ENCODE measurements at regions not wholly inside any gene's neighbourhood (a gene's known extent, or its start where the extent isn't known, plus 50 kb on each side); places are given as distances from the start of the nearest gene placed in this dataset.

GRCh38 chr6:122069932-122070331 lies 329.5 kb upstream of the HSF2 start:
- Histone ChIP-seq H3K36me3 (ENCODE audit: control insufficient read depth, insufficient read depth, low read length) (no peaks in the 10 kb centered on the region), H3K9ac (ENCODE audit: low read depth, low read length) (no peak overlapping the region), H3K4me1 (ENCODE audit: control insufficient read depth, insufficient read depth, low read length) (no peaks in the 10 kb centered on the region), H3K9me3 (ENCODE audit: control insufficient read depth, insufficient read depth, low read length) (no peaks in the 10 kb centered on the region), H3K4me3 (ENCODE audit: low read depth, low read length) (no peak overlapping the region), H3K27me3 (ENCODE audit: control insufficient read depth, insufficient read depth, low read length) (no peaks in the 10 kb centered on the region)

GRCh38 chr6:122072014-122072647 lies 327.3 kb upstream of the HSF2 start:
- H3K9me3 ChIP-seq (ENCODE audit: control insufficient read depth, insufficient read depth, low read length), result no peaks in the 10 kb centered on the region

GRCh38 chr6:122075084-122075838 lies 324.2 kb upstream of the HSF2 start:
- Histone ChIP-seq H3K9ac (ENCODE audit: low read depth, low read length) (no peak overlapping the region), H3K27me3 (ENCODE audit: control insufficient read depth, insufficient read depth, low read length) (no peaks in the 10 kb centered on the region), H3K9me3 (ENCODE audit: control insufficient read depth, insufficient read depth, low read length) (no peaks in the 10 kb centered on the region), H3K4me1 (ENCODE audit: control insufficient read depth, insufficient read depth, low read length) (no peaks in the 10 kb centered on the region), H3K4me3 (ENCODE audit: low read depth, low read length) (no peak overlapping the region), H3K36me3 (ENCODE audit: control insufficient read depth, insufficient read depth, low read length) (no peaks in the 10 kb centered on the region)

More at GRCh38 chr6:122072014-122072647, 327.3 kb upstream of the HSF2 start:
- Histone ChIP-seq H3K27me3 (ENCODE audit: control insufficient read depth, insufficient read depth, low read length) (no peaks in the 10 kb centered on the region), H3K4me3 (ENCODE audit: low read depth, low read length) (no peak overlapping the region), H3K36me3 (ENCODE audit: control insufficient read depth, insufficient read depth, low read length) (no peaks in the 10 kb centered on the region), H3K4me1 (ENCODE audit: control insufficient read depth, insufficient read depth, low read length) (no peaks in the 10 kb centered on the region), H3K9ac (ENCODE audit: low read depth, low read length) (no peak overlapping the region)

GRCh38 chr6:122075917-122076316 lies 323.5 kb upstream of the HSF2 start:
- Histone ChIP-seq H3K27me3 (ENCODE audit: control insufficient read depth, insufficient read depth, low read length) (no peaks in the 10 kb centered on the region), H3K4me1 (ENCODE audit: control insufficient read depth, insufficient read depth, low read length) (no peaks in the 10 kb centered on the region), H3K9me3 (ENCODE audit: control insufficient read depth, insufficient read depth, low read length) (no peaks in the 10 kb centered on the region), H3K9ac (ENCODE audit: low read depth, low read length) (no peak overlapping the region), H3K4me3 (ENCODE audit: low read depth, low read length) (no peak overlapping the region), H3K36me3 (ENCODE audit: control insufficient read depth, insufficient read depth, low read length) (no peaks in the 10 kb centered on the region)

DNA sequence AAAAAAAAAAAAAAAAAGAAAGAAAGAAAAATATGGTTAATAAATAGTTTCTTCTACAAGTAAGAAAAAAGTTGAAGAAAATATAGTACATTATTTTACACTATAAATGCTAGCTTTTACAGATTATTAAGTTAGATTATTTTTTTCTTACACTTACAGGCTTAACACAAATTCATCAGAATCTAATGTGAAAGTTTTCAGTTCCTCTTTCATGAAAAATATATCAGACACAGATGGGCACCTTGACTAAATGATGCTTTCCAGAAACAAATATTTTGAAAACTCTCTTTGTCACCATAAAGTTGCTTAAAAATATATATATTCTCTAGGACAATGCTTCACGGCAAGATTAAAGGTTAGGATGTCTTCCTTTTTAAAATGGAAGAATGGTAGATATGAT lies 321.8 kb upstream of the HSF2 start:
- H3K9me3 ChIP-seq (ENCODE audit: control insufficient read depth, insufficient read depth, low read length), result no peaks in the 10 kb centered on the region
- no peak overlapping the region for H3K9ac ChIP-seq (ENCODE audit: low read depth, low read length)
- no peaks in the 10 kb centered on the region for H3K36me3 ChIP-seq (ENCODE audit: control insufficient read depth, insufficient read depth, low read length)
- no peak overlapping the region for H3K4me3 ChIP-seq (ENCODE audit: low read depth, low read length)
- H3K4me1 ChIP-seq (ENCODE audit: control insufficient read depth, insufficient read depth, low read length), result no peaks in the 10 kb centered on the region
- H3K27me3 ChIP-seq (ENCODE audit: control insufficient read depth, insufficient read depth, low read length), result no peaks in the 10 kb centered on the region

DNA sequence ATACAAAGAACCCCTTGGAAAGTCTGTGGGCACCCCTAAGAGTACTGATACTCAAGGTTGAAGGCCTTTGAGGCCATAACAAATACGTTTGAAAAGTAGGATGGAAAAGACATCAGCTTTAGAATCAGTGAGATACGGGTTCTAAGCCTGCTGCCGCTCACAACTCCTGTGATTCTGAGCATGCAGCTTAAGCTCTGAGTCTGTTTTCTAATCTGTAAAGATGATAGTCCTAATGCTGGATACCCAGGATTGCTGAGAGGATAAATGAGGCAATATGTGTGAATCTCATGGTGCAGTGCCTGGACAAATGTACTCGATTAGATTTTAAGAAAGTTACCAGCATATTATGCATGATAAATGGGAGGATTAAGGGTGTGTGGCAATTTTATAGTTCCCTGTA lies 321.0 kb upstream of the HSF2 start:
- Histone ChIP-seq H3K27me3 (ENCODE audit: control insufficient read depth, insufficient read depth, low read length) (no peaks in the 10 kb centered on the region), H3K4me3 (ENCODE audit: low read depth, low read length) (no peak overlapping the region), H3K36me3 (ENCODE audit: control insufficient read depth, insufficient read depth, low read length) (no peaks in the 10 kb centered on the region), H3K4me1 (ENCODE audit: control insufficient read depth, insufficient read depth, low read length) (no peaks in the 10 kb centered on the region), H3K9ac (ENCODE audit: low read depth, low read length) (no peak overlapping the region), H3K9me3 (ENCODE audit: control insufficient read depth, insufficient read depth, low read length) (no peaks in the 10 kb centered on the region)

- Histone ChIP-seq H3K4me3 (ENCODE audit: low read depth, low read length) (no peak overlapping the region), H3K27me3 (ENCODE audit: control insufficient read depth, insufficient read depth, low read length) (no peaks in the 10 kb centered on the region), H3K36me3 (ENCODE audit: control insufficient read depth, insufficient read depth, low read length) (no peaks in the 10 kb centered on the region), H3K9ac (ENCODE audit: low read depth, low read length) (no peak overlapping the region), H3K4me1 (ENCODE audit: control insufficient read depth, insufficient read depth, low read length) (no peaks in the 10 kb centered on the region), H3K9me3 (ENCODE audit: control insufficient read depth, insufficient read depth, low read length) (no peaks in the 10 kb centered on the region)
These were observed 319.5 kb upstream of the HSF2 start for GRCh38 chr6:122079916-122080315.

- no peak overlapping the region for H3K4me3 ChIP-seq (ENCODE audit: low read depth, low read length)
- H3K4me1 ChIP-seq (ENCODE audit: control insufficient read depth, insufficient read depth, low read length), result no peaks in the 10 kb centered on the region
- H3K9ac ChIP-seq (ENCODE audit: low read depth, low read length), result no peak overlapping the region
- H3K27me3 ChIP-seq (ENCODE audit: control insufficient read depth, insufficient read depth, low read length), result no peaks in the 10 kb centered on the region
- no peaks in the 10 kb centered on the region for H3K9me3 ChIP-seq (ENCODE audit: control insufficient read depth, insufficient read depth, low read length)
- no peaks in the 10 kb centered on the region for H3K36me3 ChIP-seq (ENCODE audit: control insufficient read depth, insufficient read depth, low read length)
These were observed 317.5 kb upstream of the HSF2 start for GRCh38 chr6:122081921-122082320.

DNA sequence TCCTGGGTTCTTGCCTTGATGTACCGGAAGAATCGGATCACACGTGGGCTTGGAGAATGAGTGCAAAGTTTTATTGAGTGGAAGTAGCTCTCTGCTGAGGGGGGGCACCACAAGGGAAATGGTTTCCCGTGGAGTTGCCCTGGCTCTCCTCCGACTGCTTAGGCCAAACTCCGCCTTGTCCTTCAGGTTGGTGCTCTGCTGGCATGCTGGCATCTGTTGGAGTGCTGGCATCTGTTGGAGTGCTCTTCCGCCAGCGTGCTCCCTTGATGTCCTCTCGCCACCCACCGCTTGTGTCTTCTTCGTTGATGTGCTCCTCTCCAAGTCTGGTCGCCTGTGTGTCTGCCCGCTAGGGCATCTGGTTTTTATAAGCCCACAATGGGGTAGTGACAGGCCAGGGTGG lies 317.1 kb upstream of the HSF2 start:
- no peaks in the 10 kb centered on the region for H3K4me1 ChIP-seq (ENCODE audit: control insufficient read depth, insufficient read depth, low read length)
- H3K9me3 ChIP-seq (ENCODE audit: control insufficient read depth, insufficient read depth, low read length), result no peaks in the 10 kb centered on the region
- H3K9ac ChIP-seq (ENCODE audit: low read depth, low read length), result no peak overlapping the region
- no peak overlapping the region for H3K4me3 ChIP-seq (ENCODE audit: low read depth, low read length)
- no peaks in the 10 kb centered on the region for H3K36me3 ChIP-seq (ENCODE audit: control insufficient read depth, insufficient read depth, low read length)
- H3K27me3 ChIP-seq (ENCODE audit: control insufficient read depth, insufficient read depth, low read length), result no peaks in the 10 kb centered on the region

GRCh38 chr6:122092366-122092765 lies 307.1 kb upstream of the HSF2 start:
- Histone ChIP-seq H3K9me3 (ENCODE audit: control insufficient read depth, insufficient read depth, low read length) (no peaks in the 10 kb centered on the region), H3K27me3 (ENCODE audit: control insufficient read depth, insufficient read depth, low read length) (no peaks in the 10 kb centered on the region), H3K9ac (ENCODE audit: low read depth, low read length) (no peak overlapping the region), H3K36me3 (ENCODE audit: control insufficient read depth, insufficient read depth, low read length) (no peaks in the 10 kb centered on the region), H3K4me1 (ENCODE audit: control insufficient read depth, insufficient read depth, low read length) (no peaks in the 10 kb centered on the region), H3K4me3 (ENCODE audit: low read depth, low read length) (no peak overlapping the region)

DNA sequence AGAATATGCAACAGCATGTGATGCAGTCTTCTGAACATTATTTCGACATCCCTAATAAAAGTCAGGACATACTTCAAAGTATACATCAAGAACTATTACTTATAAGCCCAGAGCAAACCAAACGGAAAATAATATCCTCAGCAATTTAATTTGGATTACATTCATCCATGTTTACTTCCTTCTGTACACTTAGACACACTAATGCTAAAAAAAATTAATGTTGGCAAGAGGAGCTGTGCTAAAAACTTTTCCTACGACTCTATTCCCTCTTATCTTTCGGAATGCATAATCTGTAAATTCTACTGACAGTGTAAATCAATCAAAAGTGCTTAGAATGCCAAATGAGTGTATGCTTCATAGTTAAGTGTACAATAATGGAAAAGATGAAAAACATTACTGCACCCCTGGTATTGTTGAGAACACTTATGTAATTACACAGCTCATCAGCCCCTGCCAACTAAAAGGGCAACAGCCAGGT lies 301.2 kb upstream of the HSF2 start:
- H3K27me3 ChIP-seq (ENCODE audit: control insufficient read depth, insufficient read depth, low read length), result no peaks in the 10 kb centered on the region
- no peak overlapping the region for H3K4me3 ChIP-seq (ENCODE audit: low read depth, low read length)
- no peaks in the 10 kb centered on the region for H3K4me1 ChIP-seq (ENCODE audit: control insufficient read depth, insufficient read depth, low read length)
- no peaks in the 10 kb centered on the region for H3K9me3 ChIP-seq (ENCODE audit: control insufficient read depth, insufficient read depth, low read length)
- H3K9ac ChIP-seq (ENCODE audit: low read depth, low read length), result no peak overlapping the region
- H3K36me3 ChIP-seq (ENCODE audit: control insufficient read depth, insufficient read depth, low read length), result no peaks in the 10 kb centered on the region

- no peak overlapping the region for H3K9ac ChIP-seq (ENCODE audit: low read depth, low read length)
- no peaks in the 10 kb centered on the region for H3K27me3 ChIP-seq (ENCODE audit: control insufficient read depth, insufficient read depth, low read length)
- H3K36me3 ChIP-seq (ENCODE audit: control insufficient read depth, insufficient read depth, low read length), result no peaks in the 10 kb centered on the region
- no peak overlapping the region for H3K4me3 ChIP-seq (ENCODE audit: low read depth, low read length)
- H3K9me3 ChIP-seq (ENCODE audit: control insufficient read depth, insufficient read depth, low read length), result no peaks in the 10 kb centered on the region
- no peaks in the 10 kb centered on the region for H3K4me1 ChIP-seq (ENCODE audit: control insufficient read depth, insufficient read depth, low read length)
These were observed 297.4 kb upstream of the HSF2 start for GRCh38 chr6:122102026-122102425.
